Motor neuron (in vitro differentiated cells): ENCODE measurements at regions not wholly inside any gene's neighbourhood (a gene's known extent, or its start where the extent isn't known, plus 50 kb on each side); places are given as distances from the start of the nearest gene placed in this dataset.
A peak's percentile ranks its signal among the peaks of the same experiment; 100 is the strongest.
"Not testable (repeated sequence)": the region's sequence is repeated elsewhere in the genome, so short reads cannot be mapped to it uniquely, and the experiment has no call there.

Experiments
- ATAC-seq, 8 experiments: fragments of 200-7000 bp; cut with Tn5 transposase; replicated peaks in 6 of 8; 2 replicates each; pipeline ENCODE4 v1.8.0; 2021; ENCODE audit warnings: mild to moderate bottlenecking in 8 of 8, moderate library complexity in 8 of 8
- H3K27ac ChIP-seq, 2 donors: fragments of 250-450 bp; sonication (Bioruptor Pico); 2 replicates each; pipeline ENCODE4 v1.9.0; 2021; ENCODE audit warnings: antibody characterized with exemption in 2 of 2, mild to moderate bottlenecking in 2 of 2, moderate library complexity in 1 of 2
- H3K4me1 ChIP-seq, 2 donors: fragments of 250-450 bp; sonication (Bioruptor Pico); replicated peaks in 1 of 2; 2 replicates each; pipeline ENCODE4 v1.6.1; 2021; ENCODE audit warnings: antibody characterized with exemption in 2 of 2, mild to moderate bottlenecking in 2 of 2, moderate library complexity in 1 of 2
- H3K4me3 ChIP-seq, 5 donors: fragments of 250-450 bp; sonication (Bioruptor Pico); 2 replicates each; pipeline ENCODE4 v1.9.0; 2021; ENCODE audit warnings: antibody characterized with exemption in 5 of 5, mild to moderate bottlenecking in 5 of 5, moderate library complexity in 4 of 5
- WGBS, 10 experiments: fragments of 450-650 bp; shearing (Covaris generic); methylation state at CpG; one replicate each; pipeline ENCODE4 v1.0.0; 2022; 5-methylcytosine and 5-hydroxymethylcytosine counted together
- in situ Hi-C, 9 experiments: fragments of 400-800 bp; cut with MboI; loops; one replicate each; pipeline ENCODE4 v1.15.0; 2021; ENCODE audit warnings: low sequenced_read_pairs in 9 of 9, low pct_unique_long_range_greater_than_20kb in 2 of 9; ENCODE audit not compliant: unreplicated experiment in 9 of 9

- no peak overlapping the region for H3K27ac ChIP-seq
- no peak overlapping the region for H3K4me3 ChIP-seq
- WGBS, 10 experiments: 22 to 97% (median 68%) methylated on average over 4 to 12 of the region's 14 CpGs; no CpG with 5 or more reads in 2 of the 10 experiments
- ATAC-seq: no peak
- in situ Hi-C loops: no loop called here
- H3K4me1 ChIP-seq: no peaks in the 10 kb centered on the region
Observed at GRCh38 chr13:111590796-111591195, 270.4 kb downstream of the TEX29 start.

GRCh38 chr13:111593490-111593889 lies 273.0 kb downstream of the TEX29 start:
- in situ Hi-C loops, ATAC-seq, H3K27ac ChIP-seq, H3K4me3 ChIP-seq: not testable (repeated sequence)
- H3K4me1 ChIP-seq: peaks cover 22 to 23% of the 10 kb centered on the region in 2 donors
- 0 to 100% (median 72%) methylated on average over 1 to 4 of the region's 4 CpGs; no CpG with 5 or more reads in 3 of the 10 experiments for WGBS, 10 experiments

- no peak for ATAC-seq
- H3K27ac ChIP-seq: no peak overlapping the region
- 17 to 100% (median 72%) methylated on average over 1 to 3 of the region's 10 CpGs; no CpG with 5 or more reads in 4 of the 10 experiments for whole genome bisulfite sequencing, 10 experiments
- H3K4me1 ChIP-seq: peaks cover 22 to 23% of the 10 kb centered on the region in 2 donors
- in situ Hi-C loops: no loop called here
- H3K4me3 ChIP-seq: no peak overlapping the region
Observed at GRCh38 chr13:111594606-111595005, 274.2 kb downstream of the TEX29 start.

- Histone ChIP-seq H3K4me3 (no peak overlapping the region), H3K27ac (no peak overlapping the region), H3K4me1 (peaks cover 22 to 23% of the 10 kb centered on the region in 2 donors)
- 100% methylated on average over 1 of the region's 3 CpGs; no CpG with 5 or more reads in 9 of the 10 experiments for WGBS, 10 experiments
- ATAC-seq: no peak
- in situ Hi-C loops: no loop called here
Observed at GRCh38 chr13:111595276-111595675, 274.8 kb downstream of the TEX29 start.

- in situ Hi-C loops: no loop called here
- H3K4me3 ChIP-seq: no peak overlapping the region
- WGBS, 10 experiments: 17 to 100% (median 86%) methylated on average over 1 to 5 of the region's 11 CpGs; no CpG with 5 or more reads in 2 of the 10 experiments
Observed at GRCh38 chr13:111595791-111596190, 275.3 kb downstream of the TEX29 start.

GRCh38 chr13:111597191-111597611 lies 276.8 kb downstream of the TEX29 start:
- in situ Hi-C loops: no loop called here
- no peak overlapping the region for H3K4me3 ChIP-seq
- peak in 6 of 8 experiments; percentile 63 to 95 (median 94) for ATAC-seq
- whole genome bisulfite sequencing, 10 experiments: 0 to 60% (median 16%) methylated on average over 2 to 7 of the region's 10 CpGs; no CpG with 5 or more reads in 5 of the 10 experiments
- H3K27ac ChIP-seq: peak overlapping the region; percentile 46 to 59
- H3K4me1 ChIP-seq: peaks cover 23 to 27% of the 10 kb centered on the region in 2 donors

More at GRCh38 chr13:111595791-111596190, 275.3 kb downstream of the TEX29 start:
- ATAC-seq: no peak
- peaks cover 23 to 26% of the 10 kb centered on the region in 2 donors for H3K4me1 ChIP-seq
- no peak overlapping the region for H3K27ac ChIP-seq

GRCh38 chr13:111597618-111598017 lies 277.2 kb downstream of the TEX29 start:
- no peak overlapping the region for H3K4me3 ChIP-seq
- no peak for ATAC-seq
- in situ Hi-C loops: no loop called here
- peak overlapping the region; percentile 46 to 59 for H3K27ac ChIP-seq
- peaks cover 23 to 27% of the 10 kb centered on the region in 2 donors for H3K4me1 ChIP-seq
- WGBS, 10 experiments: 50 to 100% (median 83%) methylated on average over 1 to 11 of the region's 12 CpGs; no CpG with 5 or more reads in 7 of the 10 experiments

GRCh38 chr13:111598747-111599146 lies 278.3 kb downstream of the TEX29 start:
- H3K4me3 ChIP-seq: no peak overlapping the region
- peaks cover 23 to 27% of the 10 kb centered on the region in 2 donors for H3K4me1 ChIP-seq
- in situ Hi-C loops: no loop called here
- H3K27ac ChIP-seq: no peak overlapping the region
- WGBS, 10 experiments: 50 to 80% (median 73%) methylated on average over 1 to 2 of the region's 7 CpGs; no CpG with 5 or more reads in 7 of the 10 experiments
- ATAC-seq: no peak

- in situ Hi-C loops: no loop called here
- H3K27ac ChIP-seq: no peak overlapping the region
- WGBS, 10 experiments: 20 to 85% (median 72%) methylated on average over 1 to 4 of the region's 9 CpGs; no CpG with 5 or more reads in 6 of the 10 experiments
- H3K4me1 ChIP-seq: peaks cover 23 to 27% of the 10 kb centered on the region in 2 donors
- no peak for ATAC-seq
- H3K4me3 ChIP-seq: no peak overlapping the region
Observed at GRCh38 chr13:111599791-111600190, 279.3 kb downstream of the TEX29 start.

GRCh38 chr13:111602874-111603273 lies 282.4 kb downstream of the TEX29 start:
- WGBS, 10 experiments: 67 to 100% (median 85%) methylated on average over 1 to 15 of the region's 21 CpGs; no CpG with 5 or more reads in 4 of the 10 experiments
- in situ Hi-C loops: no loop called here
- no peak overlapping the region for H3K4me3 ChIP-seq
- peaks cover 5 to 9% of the 10 kb centered on the region in 2 donors for H3K4me1 ChIP-seq
- ATAC-seq: no peak
- H3K27ac ChIP-seq: no peak overlapping the region

- H3K4me3 ChIP-seq: no peak overlapping the region
- H3K27ac ChIP-seq: no peak overlapping the region
- no peak for ATAC-seq
- in situ Hi-C loops: no loop called here
- H3K4me1 ChIP-seq: peaks cover 0 to 5% of the 10 kb centered on the region in 2 donors
- 5 to 96% (median 84%) methylated on average over 4 to 14 of the region's 14 CpGs; no CpG with 5 or more reads in 2 of the 10 experiments for WGBS, 10 experiments
Observed at GRCh38 chr13:111604097-111604496, 283.7 kb downstream of the TEX29 start.

- H3K27ac ChIP-seq: no peak overlapping the region
- ATAC-seq: peak in 1 of 8 experiments; percentile 96
- 0 to 100% (median 72%) methylated on average over 1 to 5 of the region's 5 CpGs; no CpG with 5 or more reads in 2 of the 10 experiments for WGBS, 10 experiments
- H3K4me3 ChIP-seq: no peak overlapping the region
- in situ Hi-C loops: no loop called here
- H3K4me1 ChIP-seq: peaks cover 0 to 17% of the 10 kb centered on the region in 2 donors
Observed at GRCh38 chr13:111608556-111608955, 288.1 kb downstream of the TEX29 start.

- no peak overlapping the region for H3K27ac ChIP-seq
- in situ Hi-C loops: no loop called here
- no peak for ATAC-seq
- 11 to 100% (median 89%) methylated on average over 1 to 5 of the region's 9 CpGs; no CpG with 5 or more reads in 4 of the 10 experiments for WGBS, 10 experiments
- peaks cover 0 to 17% of the 10 kb centered on the region in 2 donors for H3K4me1 ChIP-seq
- no peak overlapping the region for H3K4me3 ChIP-seq
Observed at GRCh38 chr13:111609631-111610030, 289.2 kb downstream of the TEX29 start.

- peaks cover 0 to 17% of the 10 kb centered on the region in 2 donors for H3K4me1 ChIP-seq
- in situ Hi-C loops: no loop called here
- ATAC-seq: peak in 1 of 8 experiments; percentile 18
- 20 to 91% (median 70%) methylated on average over 1 to 4 of the region's 4 CpGs; no CpG with 5 or more reads in 2 of the 10 experiments for WGBS, 10 experiments
- H3K27ac ChIP-seq: no peak overlapping the region
- H3K4me3 ChIP-seq: no peak overlapping the region
Observed at GRCh38 chr13:111610081-111610480, 289.6 kb downstream of the TEX29 start.
